ENCODE measurements at regions not wholly inside any gene's neighbourhood (a gene's known extent, or its start where the extent isn't known, plus 50 kb on each side); places are given as distances from the start of the nearest gene placed in this dataset.

DNA sequence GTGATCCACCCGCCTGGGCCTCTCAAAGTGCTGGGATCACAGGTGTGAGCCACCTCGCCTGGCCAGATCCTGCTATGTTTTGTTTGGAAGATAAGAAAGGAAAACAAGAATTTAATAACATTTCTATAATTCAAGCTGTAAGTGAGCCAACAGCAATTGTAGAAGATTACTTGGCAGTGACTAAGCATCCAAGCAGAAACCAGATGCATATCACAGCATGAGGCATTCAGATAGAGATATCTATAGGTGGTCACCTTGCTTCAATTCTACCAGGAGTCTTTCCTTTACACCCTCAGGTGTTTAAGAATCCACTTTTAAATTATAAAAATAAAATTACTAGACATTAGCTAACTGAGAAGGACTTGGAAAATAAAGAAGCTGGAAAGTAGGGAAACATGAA is 83.9 kb upstream of the ATF7IP start:
- Histone ChIP-seq H3K9ac (ENCODE audit: low read length in 5 of 5) (no peak overlapping the region), H3K27ac (ENCODE audit: low read depth, low read length) (no peak overlapping the region), H3K9me3 (ENCODE audit: control insufficient read depth in 5 of 5, low read length in 5 of 5) (no peaks in the 10 kb centered on the region), H3K4me3 (ENCODE audit: low read depth in 1 of 5, low read length in 5 of 5) (no peak overlapping the region), H3K4me1 (ENCODE audit: control insufficient read depth in 5 of 5, insufficient read depth in 5 of 5, low read length in 5 of 5) (no peaks in the 10 kb centered on the region), H3K27me3 (ENCODE audit: control insufficient read depth in 5 of 5, insufficient read depth in 4 of 5, low read length in 5 of 5) (no peaks in the 10 kb centered on the region), H3K36me3 (ENCODE audit: control insufficient read depth in 5 of 5, insufficient read depth in 5 of 5, low read length in 5 of 5) (no peaks in the 10 kb centered on the region)

DNA sequence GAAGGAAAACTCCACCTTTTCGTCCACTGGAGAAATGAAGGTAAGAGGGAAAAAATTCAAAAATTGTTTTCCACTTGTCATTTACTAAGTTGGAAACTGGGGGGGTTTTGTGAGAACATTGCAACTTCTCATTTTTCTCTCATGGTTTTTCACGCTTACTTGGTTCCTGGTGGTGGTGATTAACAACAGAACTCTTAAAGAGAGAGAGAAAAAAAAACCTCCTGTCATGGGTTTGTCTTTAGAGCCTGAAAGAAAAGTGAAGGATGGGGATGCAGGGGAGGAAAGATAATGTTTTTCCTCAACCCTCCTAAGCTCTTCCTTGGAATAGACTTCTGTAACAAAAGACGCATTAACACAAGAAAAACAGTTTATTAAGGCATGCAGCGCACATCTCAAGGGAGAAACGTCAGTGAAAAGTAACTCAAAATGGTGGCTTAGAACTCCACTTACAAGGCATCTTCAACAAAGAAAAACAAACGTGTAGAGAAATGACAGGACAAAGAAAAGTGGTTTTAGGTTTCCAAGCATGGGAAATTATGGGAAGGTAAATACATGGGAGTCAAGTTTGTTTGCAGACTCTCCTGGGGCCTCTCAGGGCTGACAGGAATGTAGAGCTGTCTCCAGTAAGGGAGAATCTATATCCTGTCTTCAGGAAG is 81.9 kb upstream of the ATF7IP start:
- no peaks in the 10 kb centered on the region for H3K4me1 ChIP-seq (ENCODE audit: control insufficient read depth in 5 of 5, insufficient read depth in 5 of 5, low read length in 5 of 5)
- H3K9ac ChIP-seq (ENCODE audit: low read length in 5 of 5), result peak overlapping the region in 1 of 5 donors; percentile 11
- H3K27ac ChIP-seq (ENCODE audit: low read depth, low read length), result no peak overlapping the region
- H3K4me3 ChIP-seq (ENCODE audit: low read depth in 1 of 5, low read length in 5 of 5), result no peak overlapping the region
- no peaks in the 10 kb centered on the region for H3K27me3 ChIP-seq (ENCODE audit: control insufficient read depth in 5 of 5, insufficient read depth in 4 of 5, low read length in 5 of 5)
- H3K36me3 ChIP-seq (ENCODE audit: control insufficient read depth in 5 of 5, insufficient read depth in 5 of 5, low read length in 5 of 5), result no peaks in the 10 kb centered on the region
- peaks cover 0 to under 1% (median 0%) of the 10 kb centered on the region in 5 donors for H3K9me3 ChIP-seq (ENCODE audit: control insufficient read depth in 5 of 5, low read length in 5 of 5)

DNA sequence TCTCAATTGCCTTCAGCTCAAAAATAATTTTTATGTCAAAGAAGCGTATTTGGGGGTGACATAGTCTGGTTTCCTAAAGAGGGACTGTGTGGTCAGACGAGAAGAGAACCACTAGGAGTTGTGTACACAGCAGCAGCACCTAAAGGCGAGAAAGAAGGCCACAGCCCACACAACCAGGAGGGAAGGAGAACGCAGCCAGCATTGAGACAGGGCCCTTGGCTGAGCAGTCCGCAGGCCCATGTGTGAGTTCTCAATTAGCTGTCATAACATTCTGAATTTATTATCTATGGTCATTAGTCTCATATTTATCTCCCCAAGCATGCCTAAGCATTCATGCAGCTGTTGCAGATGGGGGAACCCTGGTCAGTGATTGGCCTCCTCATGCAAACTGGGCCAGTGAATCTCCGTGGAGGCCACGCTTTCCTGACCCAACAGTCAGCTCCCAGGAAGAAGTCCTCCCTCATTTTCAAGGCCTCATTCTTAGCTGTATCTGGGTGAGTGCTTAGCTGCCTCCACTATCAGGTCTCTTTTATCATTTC is 81.2 kb upstream of the ATF7IP start:
- H3K9ac ChIP-seq (ENCODE audit: low read length in 5 of 5), result no peak overlapping the region
- no peaks in the 10 kb centered on the region for H3K27me3 ChIP-seq (ENCODE audit: control insufficient read depth in 5 of 5, insufficient read depth in 4 of 5, low read length in 5 of 5)
- peaks cover 0 to 6% (median 5%) of the 10 kb centered on the region in 5 donors for H3K9me3 ChIP-seq (ENCODE audit: control insufficient read depth in 5 of 5, low read length in 5 of 5)
- H3K4me3 ChIP-seq (ENCODE audit: low read depth in 1 of 5, low read length in 5 of 5), result no peak overlapping the region
- H3K27ac ChIP-seq (ENCODE audit: low read depth, low read length), result no peak overlapping the region
- no peaks in the 10 kb centered on the region for H3K36me3 ChIP-seq (ENCODE audit: control insufficient read depth in 5 of 5, insufficient read depth in 5 of 5, low read length in 5 of 5)
- H3K4me1 ChIP-seq (ENCODE audit: control insufficient read depth in 5 of 5, insufficient read depth in 5 of 5, low read length in 5 of 5), result no peaks in the 10 kb centered on the region

DNA sequence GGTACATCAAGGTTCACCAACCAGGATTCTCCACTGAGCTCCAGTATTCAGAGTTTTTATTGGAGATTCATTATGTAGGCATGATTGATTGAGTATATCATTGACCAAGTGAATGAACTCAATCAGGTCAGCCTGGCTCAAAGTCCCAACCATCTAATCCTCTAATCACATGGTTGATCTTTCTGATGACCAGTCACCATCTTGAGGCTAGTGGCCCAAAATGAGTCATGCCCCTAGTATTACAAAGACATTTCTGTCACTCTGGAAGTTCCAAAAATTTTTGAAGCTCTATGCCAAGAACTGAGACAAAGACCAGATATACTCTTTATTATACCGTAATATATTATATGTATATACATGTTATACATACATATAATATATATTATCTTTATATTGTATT is 75.9 kb upstream of the ATF7IP start:
- H3K36me3 ChIP-seq (ENCODE audit: control insufficient read depth in 5 of 5, insufficient read depth in 5 of 5, low read length in 5 of 5), result no peaks in the 10 kb centered on the region
- no peaks in the 10 kb centered on the region for H3K27me3 ChIP-seq (ENCODE audit: control insufficient read depth in 5 of 5, insufficient read depth in 4 of 5, low read length in 5 of 5)
- H3K27ac ChIP-seq (ENCODE audit: low read depth, low read length), result no peak overlapping the region
- H3K4me1 ChIP-seq (ENCODE audit: control insufficient read depth in 5 of 5, insufficient read depth in 5 of 5, low read length in 5 of 5), result no peaks in the 10 kb centered on the region
- peaks cover 0 to 10% (median 5%) of the 10 kb centered on the region in 5 donors for H3K9me3 ChIP-seq (ENCODE audit: control insufficient read depth in 5 of 5, low read length in 5 of 5)
- no peak overlapping the region for H3K9ac ChIP-seq (ENCODE audit: low read length in 5 of 5)
- no peak overlapping the region for H3K4me3 ChIP-seq (ENCODE audit: low read depth in 1 of 5, low read length in 5 of 5)

DNA sequence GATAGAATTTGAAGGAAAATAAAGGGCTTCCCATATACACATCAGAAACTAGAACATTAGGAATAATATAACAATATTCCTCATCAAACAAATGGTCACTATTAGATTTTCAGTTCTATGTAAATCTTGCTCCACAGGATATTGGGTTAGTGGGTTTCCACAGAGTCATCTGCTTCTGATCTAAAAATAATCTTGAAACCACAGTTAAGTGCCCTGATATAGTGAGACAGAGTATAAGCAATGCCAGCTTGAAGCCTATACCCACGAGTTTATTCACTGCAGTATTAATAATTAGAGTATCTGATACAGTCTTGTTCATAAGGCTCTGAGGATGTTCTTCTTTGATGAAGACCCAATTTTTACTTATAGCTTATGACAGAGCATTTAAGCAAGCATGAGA is 74.5 kb upstream of the ATF7IP start:
- no peak overlapping the region for H3K9ac ChIP-seq (ENCODE audit: low read length in 5 of 5)
- no peaks in the 10 kb centered on the region for H3K4me1 ChIP-seq (ENCODE audit: control insufficient read depth in 5 of 5, insufficient read depth in 5 of 5, low read length in 5 of 5)
- H3K36me3 ChIP-seq (ENCODE audit: control insufficient read depth in 5 of 5, insufficient read depth in 5 of 5, low read length in 5 of 5), result no peaks in the 10 kb centered on the region
- H3K9me3 ChIP-seq (ENCODE audit: control insufficient read depth in 5 of 5, low read length in 5 of 5), result peaks cover 0 to 10% (median 5%) of the 10 kb centered on the region in 5 donors
- H3K27ac ChIP-seq (ENCODE audit: low read depth, low read length), result no peak overlapping the region
- H3K27me3 ChIP-seq (ENCODE audit: control insufficient read depth in 5 of 5, insufficient read depth in 4 of 5, low read length in 5 of 5), result no peaks in the 10 kb centered on the region
- no peak overlapping the region for H3K4me3 ChIP-seq (ENCODE audit: low read depth in 1 of 5, low read length in 5 of 5)

DNA sequence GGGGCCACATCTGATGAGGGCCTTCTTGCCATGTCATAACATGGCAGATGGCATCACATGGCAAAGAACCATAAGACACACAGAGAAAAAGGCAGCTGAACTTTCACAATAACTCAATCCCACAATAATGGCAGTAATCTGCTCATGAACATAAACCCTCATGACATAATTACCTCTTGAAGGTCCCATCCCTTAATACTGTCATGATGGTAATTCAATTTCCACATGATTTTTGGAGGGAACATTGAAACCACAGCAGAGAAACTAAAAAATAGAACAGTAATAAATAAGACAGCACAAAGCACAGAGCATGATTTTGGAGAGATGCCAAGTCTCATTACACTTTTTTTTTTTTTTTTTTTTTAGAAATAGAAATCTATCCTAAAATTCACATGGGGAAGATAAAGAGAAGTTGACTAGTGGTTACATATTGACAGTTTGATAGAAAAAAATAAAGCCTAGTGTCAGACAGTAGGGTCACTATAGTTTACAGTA is 61.8 kb upstream of the ATF7IP start:
- no peak overlapping the region for H3K27ac ChIP-seq (ENCODE audit: low read depth, low read length)
- no peaks in the 10 kb centered on the region for H3K36me3 ChIP-seq (ENCODE audit: control insufficient read depth in 5 of 5, insufficient read depth in 5 of 5, low read length in 5 of 5)
- H3K4me1 ChIP-seq (ENCODE audit: control insufficient read depth in 5 of 5, insufficient read depth in 5 of 5, low read length in 5 of 5), result no peaks in the 10 kb centered on the region

DNA sequence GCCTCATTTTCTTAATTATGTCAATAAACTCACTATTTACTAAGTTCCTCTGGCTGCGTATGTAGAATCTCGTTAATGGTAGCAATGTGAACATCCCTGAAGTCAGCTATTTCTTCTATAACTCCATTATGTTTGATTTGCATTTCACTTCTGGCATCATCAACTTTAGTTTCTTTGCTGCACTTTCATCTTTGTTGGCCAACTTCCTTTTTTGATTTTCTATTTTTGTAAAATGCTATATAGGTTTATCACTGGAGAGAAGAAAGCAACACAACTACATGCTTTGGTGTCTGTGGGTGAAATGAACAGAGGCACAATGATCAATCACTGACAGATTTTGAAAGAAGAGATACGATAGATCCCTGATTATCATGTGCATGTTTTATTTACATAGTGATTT is 58.5 kb upstream of the ATF7IP start:
- Histone ChIP-seq H3K4me1 (ENCODE audit: control insufficient read depth in 5 of 5, insufficient read depth in 5 of 5, low read length in 5 of 5) (no peaks in the 10 kb centered on the region), H3K27me3 (ENCODE audit: control insufficient read depth in 5 of 5, insufficient read depth in 4 of 5, low read length in 5 of 5) (no peaks in the 10 kb centered on the region), H3K27ac (ENCODE audit: low read depth, low read length) (no peak overlapping the region), H3K36me3 (ENCODE audit: control insufficient read depth in 5 of 5, insufficient read depth in 5 of 5, low read length in 5 of 5) (no peaks in the 10 kb centered on the region), H3K9ac (ENCODE audit: low read length in 5 of 5) (no peak overlapping the region), H3K4me3 (ENCODE audit: low read depth in 1 of 5, low read length in 5 of 5) (no peak overlapping the region), H3K9me3 (ENCODE audit: control insufficient read depth in 5 of 5, low read length in 5 of 5) (no peaks in the 10 kb centered on the region)

More for the DNA sequence above, 61.8 kb upstream of the ATF7IP start:
- Histone ChIP-seq H3K4me3 (ENCODE audit: low read depth in 1 of 5, low read length in 5 of 5) (no peak overlapping the region), H3K27me3 (ENCODE audit: control insufficient read depth in 5 of 5, insufficient read depth in 4 of 5, low read length in 5 of 5) (no peaks in the 10 kb centered on the region), H3K9ac (ENCODE audit: low read length in 5 of 5) (no peak overlapping the region), H3K9me3 (ENCODE audit: control insufficient read depth in 5 of 5, low read length in 5 of 5) (peaks cover 0 to 13% (median 0%) of the 10 kb centered on the region in 5 donors)

DNA sequence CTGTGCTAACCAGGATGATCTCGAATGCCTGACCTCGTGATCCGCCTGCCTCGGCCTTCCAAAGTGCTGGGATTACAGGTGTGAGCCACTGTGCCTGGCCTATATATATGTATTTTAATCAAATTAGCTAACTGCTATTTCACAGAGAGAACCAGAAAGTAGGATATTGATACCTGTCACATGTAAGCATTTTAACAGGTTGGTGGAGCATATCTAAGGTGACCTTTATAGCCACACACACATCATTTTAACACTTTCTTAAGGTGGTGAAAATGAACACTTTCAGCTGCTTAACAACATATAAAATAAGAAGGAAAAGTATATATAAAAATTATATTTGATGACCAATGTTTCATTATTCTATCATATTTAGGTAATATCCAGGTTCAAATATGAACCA is 57.0 kb upstream of the ATF7IP start:
- no peak overlapping the region for H3K27ac ChIP-seq (ENCODE audit: low read depth, low read length)

DNA sequence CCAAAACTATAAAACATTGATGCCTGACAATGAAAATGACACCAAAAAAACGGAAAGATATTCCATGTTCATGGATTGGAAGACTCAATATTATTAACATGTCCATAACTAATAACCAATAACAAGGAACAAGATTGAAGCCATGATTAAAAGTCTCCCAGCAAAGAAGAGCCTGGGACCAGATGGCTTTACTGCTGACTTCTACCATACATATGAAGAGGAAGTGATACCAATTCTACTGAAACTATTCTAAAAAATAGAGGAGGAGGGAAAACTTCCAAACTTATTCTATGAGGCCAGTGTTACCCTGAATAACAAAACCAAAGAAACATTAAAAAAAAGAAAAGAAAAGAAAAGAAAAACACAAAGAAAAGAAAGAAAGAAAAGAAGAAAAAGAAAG is 54.6 kb upstream of the ATF7IP start:
- Histone ChIP-seq H3K4me3 (ENCODE audit: low read depth in 1 of 5, low read length in 5 of 5) (no peak overlapping the region), H3K4me1 (ENCODE audit: control insufficient read depth in 5 of 5, insufficient read depth in 5 of 5, low read length in 5 of 5) (no peaks in the 10 kb centered on the region), H3K27me3 (ENCODE audit: control insufficient read depth in 5 of 5, insufficient read depth in 4 of 5, low read length in 5 of 5) (no peaks in the 10 kb centered on the region), H3K9me3 (ENCODE audit: control insufficient read depth in 5 of 5, low read length in 5 of 5) (no peaks in the 10 kb centered on the region), H3K27ac (ENCODE audit: low read depth, low read length) (no peak overlapping the region), H3K9ac (ENCODE audit: low read length in 5 of 5) (no peak overlapping the region), H3K36me3 (ENCODE audit: control insufficient read depth in 5 of 5, insufficient read depth in 5 of 5, low read length in 5 of 5) (no peaks in the 10 kb centered on the region)

More for the DNA sequence above, 57.0 kb upstream of the ATF7IP start:
- H3K27me3 ChIP-seq (ENCODE audit: control insufficient read depth in 5 of 5, insufficient read depth in 4 of 5, low read length in 5 of 5), result no peaks in the 10 kb centered on the region
- H3K4me3 ChIP-seq (ENCODE audit: low read depth in 1 of 5, low read length in 5 of 5), result no peak overlapping the region
- H3K9ac ChIP-seq (ENCODE audit: low read length in 5 of 5), result no peak overlapping the region
- no peaks in the 10 kb centered on the region for H3K4me1 ChIP-seq (ENCODE audit: control insufficient read depth in 5 of 5, insufficient read depth in 5 of 5, low read length in 5 of 5)
- no peaks in the 10 kb centered on the region for H3K9me3 ChIP-seq (ENCODE audit: control insufficient read depth in 5 of 5, low read length in 5 of 5)
- no peaks in the 10 kb centered on the region for H3K36me3 ChIP-seq (ENCODE audit: control insufficient read depth in 5 of 5, insufficient read depth in 5 of 5, low read length in 5 of 5)

DNA sequence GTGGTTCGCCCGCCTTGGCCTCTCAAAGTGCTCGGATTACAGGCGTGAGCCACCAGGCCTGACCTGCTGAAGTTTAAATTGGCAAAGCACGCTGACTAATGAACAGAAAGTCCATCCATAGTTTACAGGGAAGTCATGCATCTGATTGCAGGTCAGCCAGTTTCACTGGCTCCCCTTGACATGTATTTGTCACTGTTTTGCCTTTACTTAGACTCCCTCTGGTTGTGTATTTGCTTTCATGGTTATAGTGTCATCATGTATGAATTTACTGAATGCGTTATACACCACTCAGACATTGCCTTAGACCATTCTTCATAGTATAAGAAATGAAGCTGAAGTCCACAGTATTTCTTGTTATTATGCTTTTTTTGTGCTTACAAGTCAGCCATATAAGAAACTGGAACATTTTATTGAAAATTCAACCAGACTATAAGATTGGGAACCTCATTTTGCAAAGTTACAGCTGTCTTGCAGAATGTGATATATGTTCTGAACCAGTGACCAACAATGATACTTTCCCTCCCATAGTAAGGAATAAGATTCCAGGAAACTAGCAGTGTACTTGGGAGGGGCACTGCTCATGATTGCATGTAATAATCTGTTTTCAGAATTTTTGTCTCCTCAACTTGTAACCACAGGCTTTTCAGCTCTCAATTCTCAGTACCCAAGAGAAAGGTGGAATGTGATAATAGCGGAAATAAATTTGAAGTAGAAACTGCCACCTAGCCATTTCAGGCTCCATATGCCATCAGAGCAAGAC is 51.9 kb upstream of the ATF7IP start:
- H3K4me3 ChIP-seq (ENCODE audit: low read depth in 1 of 5, low read length in 5 of 5), result no peak overlapping the region
- H3K27me3 ChIP-seq (ENCODE audit: control insufficient read depth in 5 of 5, insufficient read depth in 4 of 5, low read length in 5 of 5), result no peaks in the 10 kb centered on the region
- no peak overlapping the region for H3K9ac ChIP-seq (ENCODE audit: low read length in 5 of 5)
- H3K27ac ChIP-seq (ENCODE audit: low read depth, low read length), result no peak overlapping the region
- peaks cover 0 to 2% (median 0%) of the 10 kb centered on the region in 5 donors for H3K4me1 ChIP-seq (ENCODE audit: control insufficient read depth in 5 of 5, insufficient read depth in 5 of 5, low read length in 5 of 5)
- H3K36me3 ChIP-seq (ENCODE audit: control insufficient read depth in 5 of 5, insufficient read depth in 5 of 5, low read length in 5 of 5), result no peaks in the 10 kb centered on the region
- H3K9me3 ChIP-seq (ENCODE audit: control insufficient read depth in 5 of 5, low read length in 5 of 5), result no peaks in the 10 kb centered on the region
